ENCODE measurements at regions not wholly inside any gene's neighbourhood (a gene's known extent, or its start where the extent isn't known, plus 50 kb on each side); places are given as distances from the start of the nearest gene placed in this dataset.

DNA sequence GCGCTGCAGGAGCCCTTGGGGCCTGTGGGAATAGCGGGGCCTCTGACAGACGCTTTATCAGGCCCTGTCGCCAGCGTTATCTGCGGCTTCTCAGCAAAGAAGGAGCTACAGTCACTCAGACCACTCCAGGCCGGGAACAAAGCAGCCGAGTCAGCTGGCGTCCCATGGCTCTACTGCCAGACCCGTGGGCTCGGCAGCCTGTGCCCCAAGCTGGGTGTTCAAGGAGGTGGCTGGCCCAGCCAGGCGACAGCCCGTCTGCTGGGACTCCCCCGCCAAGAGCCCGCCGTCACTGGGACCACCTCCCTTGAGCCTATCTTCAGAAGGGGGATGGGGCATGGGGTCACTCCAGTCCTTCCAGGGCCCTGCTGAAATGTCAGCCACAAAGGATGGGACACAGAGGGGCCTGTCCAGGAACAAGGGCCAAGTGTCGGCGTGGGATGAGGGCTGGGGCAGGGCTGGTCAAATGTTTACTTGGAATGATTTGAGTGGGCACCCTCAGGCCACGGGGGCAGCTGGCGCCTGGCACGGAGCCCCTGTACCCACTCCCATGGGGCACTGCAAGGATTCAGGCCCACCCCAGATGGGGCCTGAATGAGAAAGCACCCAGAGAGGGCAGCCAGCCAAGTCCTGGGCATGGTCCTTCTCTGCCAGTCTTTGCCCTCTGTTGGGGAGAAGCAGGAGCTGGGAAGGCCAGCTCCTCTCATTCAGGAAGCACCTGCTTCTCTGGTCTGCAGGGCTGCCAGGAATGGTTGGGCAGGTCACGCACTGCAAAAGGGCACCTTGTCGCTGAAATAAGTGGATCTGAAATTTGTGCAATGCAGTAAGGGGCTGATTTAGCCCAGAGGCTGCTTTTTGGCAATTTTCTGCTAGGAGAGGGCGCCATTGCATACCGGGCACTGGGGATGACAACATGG is 148.3 kb downstream of the SMAD6 start:
- H2BK5ac ChIP-seq (ENCODE audit: low read depth, low read length): no peak overlapping the region
- no peak overlapping the region for H3K4ac ChIP-seq (replicated peaks; ENCODE audit: insufficient read length, low read depth, low read length)
- CTCF ChIA-PET (ENCODE audit: partially characterized antibody): interaction anchor here (0.6 to 12.5 kb wide), 38 partner anchors 9 to 679 kb away, joined by 3 to 202 read pairs (median 8); partner anchors contain the start of gene SMAD6
- no peaks in the 10 kb centered on the region for H3K79me2 ChIP-seq (ENCODE audit: control insufficient read depth in 1 of 2, insufficient read depth in 2 of 2, low read length in 2 of 2)
- peaks cover 0 to 11% (median 6%) of the 10 kb centered on the region in 4 experiments; a peak in 5 of 7 replicates for H3K27me3 ChIP-seq (replicated peaks in 1 of 4; ENCODE audit: control insufficient read depth in 3 of 4, extremely low read depth in 1 of 4, insufficient read depth in 3 of 4, low read length in 3 of 4)
- no peak overlapping the region for H3K23ac ChIP-seq (ENCODE audit: insufficient read length)
- H3K9ac ChIP-seq (replicated peaks in 1 of 4; ENCODE audit: extremely low read depth in 1 of 4, low read depth in 3 of 4, low read length in 3 of 4): no peak overlapping the region
- H2BK20ac ChIP-seq (ENCODE audit: low read length): 0 out of 2 replicates have a peak overlapping the region, but pooled peaks have one; percentile 13
- H3K4me2 ChIP-seq (ENCODE audit: insufficient read depth in 1 of 2, low read depth in 2 of 2, low read length in 2 of 2): no peak overlapping the region
- POLR2A ChIA-PET (ENCODE audit: partially characterized antibody): interaction anchor here (0.9 to 1.0 kb wide), 2 partner anchors 11 to 32 kb away, joined by 3 read pairs; no protein-coding TSS in a partner anchor
- no peak overlapping the region for H2BK120ac ChIP-seq (replicated peaks; ENCODE audit: low read depth, low read length)
- no peak overlapping the region for H4K5ac ChIP-seq (ENCODE audit: insufficient read length, low read depth, low read length)
- H3K4me3 ChIP-seq (ENCODE audit: extremely low read depth in 1 of 4, insufficient read depth in 2 of 4, low read depth in 3 of 4, low read length in 4 of 4): no peak overlapping the region
- FAIRE-seq (no peak), DNase-seq (ENCODE audit: low read depth in 1 of 2, low spot score in 2 of 2) (no peak)
- no peak overlapping the region for H3K56ac ChIP-seq (replicated peaks; ENCODE audit: insufficient read length, low read depth, low read length)
- no peak overlapping the region for H4K91ac ChIP-seq (replicated peaks; ENCODE audit: insufficient read length, low read length)
- H3K23me2 ChIP-seq (ENCODE audit: low read depth, low read length): no peaks in the 10 kb centered on the region
- no peak overlapping the region for H4K8ac ChIP-seq (ENCODE audit: extremely low read depth, insufficient read depth, low read length)
- no peaks in the 10 kb centered on the region for H4K20me1 ChIP-seq (replicated peaks in 1 of 2; ENCODE audit: control insufficient read depth in 1 of 2, insufficient read depth in 2 of 2, low read length in 2 of 2)
- no peaks in the 10 kb centered on the region; a peak in 2 of 7 replicates for H3K4me1 ChIP-seq (replicated peaks in 1 of 4; ENCODE audit: control insufficient read depth in 3 of 4, insufficient read depth in 4 of 4, low read length in 3 of 4)
- no peak overlapping the region for H2AK5ac ChIP-seq (ENCODE audit: low read depth, low read length)
- H3K79me1 ChIP-seq (ENCODE audit: low read depth, low read length): no peaks in the 10 kb centered on the region
- 93% methylated on average over 25 of the region's 25 CpGs; no CpG with 5 or more reads in 1 of the 2 experiments for WGBS, 2 experiments (ENCODE audit: extremely low coverage in 1 of 2, insufficient coverage in 1 of 2, insufficient read length in 1 of 2, insufficient replicate concordance in 2 of 2, low coverage in 1 of 2, low lambda C conversion rate in 2 of 2, missing lambda C conversion rate in 1 of 2)
- no peak overlapping the region for H2AFZ ChIP-seq (ENCODE audit: low read length)
- no peak overlapping the region for H3K14ac ChIP-seq (ENCODE audit: insufficient read length)
- no peak overlapping the region; the same call in 1 of the 2 replicates for H3K18ac ChIP-seq (ENCODE audit: extremely low read depth, low read length)
- no peaks in the 10 kb centered on the region for H3K36me3 ChIP-seq (ENCODE audit: control insufficient read depth in 2 of 4, insufficient read depth in 4 of 4, low read length in 3 of 4)
- no peak overlapping the region; the same call in 1 of the 2 replicates for H2BK12ac ChIP-seq (ENCODE audit: low read depth, low read length)
- H3K27ac ChIP-seq (ENCODE audit: low read depth, low read length): no peak overlapping the region
- H2BK15ac ChIP-seq (ENCODE audit: low read length): no peak overlapping the region; the same call in 1 of the 2 replicates
- H3K9me3 ChIP-seq (ENCODE audit: insufficient read depth in 2 of 2, low read depth in 1 of 2, low read length in 1 of 2): no peaks in the 10 kb centered on the region
- no peak for TF ChIP-seq SP4 (IDR thresholded peaks at IDR 0.05; ENCODE audit: low read length)
- TF ChIP-seq ZNF274 (IDR thresholded peaks at IDR 0.05; ENCODE audit: borderline replicate concordance, extremely low read depth, low read length): no peak
- TF ChIP-seq SIN3A (conservative IDR thresholded peaks at IDR 0.05 in 1 of 2, IDR thresholded peaks at IDR 0.05 in 1 of 2; ENCODE audit: low read depth in 1 of 2, low read length in 2 of 2): no peak
- no peak for TF ChIP-seq TCF12 (IDR thresholded peaks at IDR 0.05; ENCODE audit: low read depth, low read length)
- no peak for TF ChIP-seq HDAC2 (IDR thresholded peaks at IDR 0.05; ENCODE audit: borderline replicate concordance in 1 of 2, low read depth in 2 of 2, low read length in 2 of 2)
- TF ChIP-seq SUZ12 (IDR thresholded peaks at IDR 0.05; ENCODE audit: low read length): no peak
- no peak for TF ChIP-seq RFX5 (IDR thresholded peaks at IDR 0.05; ENCODE audit: borderline replicate concordance, low read depth, low read length)
- TF ChIP-seq HDAC6 (IDR thresholded peaks at IDR 0.05; ENCODE audit: low read depth, low read length): no peak
- TF ChIP-seq JUND (IDR thresholded peaks at IDR 0.05; ENCODE audit: low read length): no peak
- no peak for TF ChIP-seq SAP30 (IDR thresholded peaks at IDR 0.05; ENCODE audit: insufficient read depth, insufficient replicate concordance, low read length)
- TF ChIP-seq EP300 (IDR thresholded peaks at IDR 0.05; ENCODE audit: borderline replicate concordance in 1 of 2, low read depth in 2 of 2, low read length in 2 of 2): no peak
